Pons (tissue), 1 donor: ENCODE measurements at regions not wholly inside any gene's neighbourhood (a gene's known extent, or its start where the extent isn't known, plus 50 kb on each side); places are given as distances from the start of the nearest gene placed in this dataset.

ENCODE experiments used
- DNase-seq: peaks from one replicate; pipeline ENCODE4 v3.0.0-alpha.2; 2016; ENCODE audit warnings: low spot score

GRCh38 chr13:111925146-111925875, 141.6 kb upstream of the SOX1 start:
- DNase-seq, result no peak

DNA sequence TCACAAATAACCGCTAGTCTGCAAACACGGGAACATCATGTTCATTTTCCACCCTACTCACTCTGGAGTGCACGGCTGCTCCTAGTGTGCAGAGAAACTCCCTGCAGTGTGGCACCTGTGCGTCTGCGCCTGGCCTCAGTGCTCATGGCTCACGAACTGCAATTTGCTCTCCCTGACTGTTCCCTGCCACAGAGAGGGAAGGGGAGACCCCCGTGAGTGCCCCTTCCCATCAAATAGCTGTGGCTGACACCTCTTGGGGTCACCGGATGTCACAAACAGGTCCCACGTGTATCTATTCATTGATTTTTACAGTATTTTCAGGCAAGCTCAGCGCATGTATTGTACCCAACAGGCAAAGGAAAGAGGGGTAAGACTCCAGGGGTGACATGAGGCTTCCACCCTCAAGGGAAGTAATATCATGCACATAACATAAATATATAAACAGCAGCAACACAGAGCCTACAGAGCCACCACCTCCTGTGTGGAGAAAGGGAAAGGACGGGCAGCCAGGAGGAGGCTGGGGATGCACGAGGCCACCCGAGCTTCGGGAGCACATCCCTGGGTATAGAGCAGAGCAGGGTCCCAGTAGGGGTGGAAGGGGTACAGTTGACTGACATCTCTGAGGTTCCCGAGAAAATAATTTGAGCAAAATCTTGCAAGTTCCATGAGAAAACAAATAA, 140.3 kb upstream of the SOX1 start:
- DNase-seq, result no peak

DNA sequence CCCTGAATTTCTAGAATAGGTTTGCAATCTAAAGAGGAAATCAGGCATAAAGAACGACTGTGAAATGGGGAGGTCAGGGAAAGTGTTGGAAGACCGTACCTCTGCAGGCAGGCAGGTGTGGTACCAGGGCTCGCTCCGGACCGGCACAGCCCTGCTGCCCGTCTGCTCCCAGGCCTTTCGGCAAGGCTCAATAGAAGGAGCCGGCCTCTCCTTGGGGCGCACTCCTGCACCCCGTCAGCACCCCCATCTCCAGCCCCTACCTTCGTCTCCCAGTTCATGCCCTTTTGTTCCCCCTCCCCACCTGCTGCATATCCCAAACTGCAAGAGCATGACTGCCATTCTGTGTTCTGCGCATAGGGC, 139.8 kb upstream of the SOX1 start:
- no peak for DNase-seq

GRCh38 chr13:111929036-111929616, 137.8 kb upstream of the SOX1 start:
- no peak for DNase-seq

GRCh38 chr13:111936267-111936925, 130.6 kb upstream of the SOX1 start:
- DNase-seq, result no peak

DNA sequence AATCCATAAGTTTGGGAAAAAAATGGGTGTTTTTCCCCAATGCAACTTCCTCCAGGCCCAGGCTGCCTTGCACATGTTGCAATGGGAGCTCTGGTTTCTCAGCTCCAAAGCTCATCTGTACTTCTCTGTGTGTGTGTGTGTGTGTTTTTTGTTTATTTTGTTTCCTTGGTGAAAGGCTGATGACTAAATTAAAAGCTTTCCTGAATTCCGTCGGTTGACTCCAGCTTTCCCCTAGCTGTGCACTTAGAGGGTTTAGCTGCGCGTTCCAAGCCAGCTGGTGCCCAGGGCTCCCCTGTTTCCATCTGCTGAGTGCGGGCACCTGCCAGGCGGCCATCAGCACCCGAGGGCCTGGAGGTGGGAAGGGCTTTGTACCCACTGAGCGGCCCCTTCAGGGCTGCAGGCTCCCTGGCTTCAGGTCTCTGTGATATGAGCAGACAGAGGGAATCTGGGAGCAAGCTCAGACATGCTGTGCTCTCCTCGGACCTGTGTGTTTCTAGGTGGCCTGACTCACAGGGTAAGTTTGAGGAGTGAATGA, 129.1 kb upstream of the SOX1 start:
- DNase-seq, result no peak

DNA sequence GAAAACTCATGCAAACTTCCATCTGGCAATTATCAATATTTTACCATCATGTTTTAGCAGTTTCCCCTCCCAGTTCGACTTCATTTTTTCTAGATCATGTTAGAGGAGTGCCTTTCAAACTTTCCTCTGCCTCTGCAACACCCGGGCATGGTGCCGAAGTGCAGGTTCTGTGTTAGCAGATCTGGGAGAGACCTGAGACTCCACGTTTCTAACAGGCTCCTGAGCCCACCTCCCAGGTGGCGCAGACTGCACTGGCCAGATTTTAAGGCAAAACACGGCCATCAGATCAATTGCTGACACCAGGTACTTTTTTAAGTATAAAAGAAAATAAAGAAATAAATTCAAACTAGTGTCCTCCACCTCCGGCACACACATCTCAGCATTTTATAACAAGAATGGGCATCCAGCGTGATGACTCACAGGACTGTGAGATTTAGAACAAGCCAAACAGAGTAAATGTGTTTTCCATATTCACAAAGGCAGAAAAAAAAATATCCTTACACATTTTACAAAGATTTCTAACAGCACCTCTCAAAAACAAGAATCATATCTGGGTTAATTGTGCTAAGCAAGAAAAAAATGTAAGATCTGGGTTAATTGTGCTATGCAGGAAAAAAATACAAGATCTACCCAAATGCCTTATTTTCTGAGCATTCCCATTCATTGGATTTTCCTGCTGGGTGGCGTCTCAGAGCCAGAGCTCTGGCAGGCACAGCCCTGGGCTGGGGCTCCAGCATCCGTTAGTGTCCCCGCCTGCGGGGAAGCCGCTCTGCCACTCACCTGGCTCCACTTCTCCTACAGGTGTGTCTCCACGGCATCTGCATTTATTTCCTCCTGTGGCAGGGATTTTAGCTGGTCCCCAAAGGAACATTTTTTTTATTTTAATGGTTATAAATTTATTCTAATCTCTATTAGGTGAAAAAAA, 127.9 kb upstream of the SOX1 start:
- no peak for DNase-seq

GRCh38 chr13:111939666-111940278, 127.2 kb upstream of the SOX1 start:
- DNase-seq, result no peak

- no peak for DNase-seq
Measured at GRCh38 chr13:111940892-111941291, 126.1 kb upstream of the SOX1 start.

GRCh38 chr13:111941845-111942447, 125.0 kb upstream of the SOX1 start:
- DNase-seq, result no peak

DNA sequence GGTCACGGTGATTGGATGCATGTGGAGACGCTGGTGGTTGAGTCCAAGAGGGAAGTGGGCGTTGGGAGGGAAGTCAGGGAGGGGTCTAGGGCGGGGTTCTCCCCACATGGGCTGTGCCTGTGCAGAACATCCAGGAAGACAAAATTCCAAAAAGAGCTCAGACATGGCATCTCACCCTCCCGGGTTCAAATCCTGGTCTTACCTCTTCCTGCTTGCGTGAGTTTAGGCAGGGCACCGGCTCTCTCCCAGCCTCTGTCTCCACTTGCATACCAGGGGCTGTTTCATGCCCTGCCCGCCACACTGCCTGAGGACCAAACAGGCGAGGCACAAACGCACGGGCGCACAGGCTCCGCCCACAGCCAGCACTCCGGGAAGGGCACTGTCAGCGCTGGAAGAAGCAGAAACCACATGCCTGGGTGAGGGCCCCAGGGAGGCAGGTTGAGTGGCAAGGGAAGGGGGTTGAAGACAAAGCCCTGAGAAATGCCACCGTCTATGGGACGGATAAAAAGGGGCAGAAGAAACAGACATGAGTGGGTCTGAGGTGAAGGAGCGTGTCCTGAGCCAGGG, 123.6 kb upstream of the SOX1 start:
- DNase-seq, result no peak

- no peak for DNase-seq
Measured at GRCh38 chr13:111944171-111944583, 122.8 kb upstream of the SOX1 start.

- no peak for DNase-seq
Measured at GRCh38 chr13:111945086-111945485, 121.9 kb upstream of the SOX1 start.

GRCh38 chr13:111946214-111946613, 120.7 kb upstream of the SOX1 start:
- no peak for DNase-seq

DNA sequence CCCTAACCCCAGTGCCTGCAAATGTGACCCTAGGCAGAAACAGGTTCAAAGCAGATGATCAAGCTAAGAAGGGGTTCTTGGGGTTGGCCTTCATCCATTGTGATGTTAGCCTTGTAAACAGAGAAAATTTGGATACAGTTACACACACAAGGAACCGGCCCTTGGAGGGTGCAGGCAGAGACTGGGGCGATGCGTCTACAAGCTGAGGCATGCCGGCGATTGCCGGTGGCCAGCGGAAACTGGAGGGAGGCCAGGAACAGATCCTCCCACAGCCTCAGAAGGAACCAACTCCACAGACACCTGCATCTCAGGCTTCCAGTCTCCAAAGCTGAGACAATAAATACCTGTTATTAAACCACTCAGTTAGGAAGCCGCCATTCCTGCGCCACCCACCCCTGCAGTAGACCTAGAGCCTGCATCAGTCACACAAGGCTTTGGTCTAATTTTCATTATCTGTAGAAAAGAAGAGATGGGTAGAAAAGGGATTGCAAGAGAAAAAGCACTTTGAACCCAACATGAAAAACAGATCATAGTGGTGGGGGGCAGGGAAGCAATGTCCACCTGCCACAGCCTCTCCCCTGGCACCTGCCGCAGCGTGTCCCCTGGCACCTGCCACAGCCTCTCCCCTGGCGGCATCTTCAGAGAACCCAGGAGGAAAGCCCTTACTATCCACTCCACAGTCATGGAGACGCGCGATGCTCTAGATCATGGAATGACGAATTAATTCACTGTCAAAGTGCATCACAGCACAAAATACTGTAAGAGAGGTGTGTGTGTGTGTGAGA, 119.7 kb upstream of the SOX1 start:
- no peak for DNase-seq

- no peak for DNase-seq
Measured at GRCh38 chr13:111947876-111948275, 119.1 kb upstream of the SOX1 start.

DNA sequence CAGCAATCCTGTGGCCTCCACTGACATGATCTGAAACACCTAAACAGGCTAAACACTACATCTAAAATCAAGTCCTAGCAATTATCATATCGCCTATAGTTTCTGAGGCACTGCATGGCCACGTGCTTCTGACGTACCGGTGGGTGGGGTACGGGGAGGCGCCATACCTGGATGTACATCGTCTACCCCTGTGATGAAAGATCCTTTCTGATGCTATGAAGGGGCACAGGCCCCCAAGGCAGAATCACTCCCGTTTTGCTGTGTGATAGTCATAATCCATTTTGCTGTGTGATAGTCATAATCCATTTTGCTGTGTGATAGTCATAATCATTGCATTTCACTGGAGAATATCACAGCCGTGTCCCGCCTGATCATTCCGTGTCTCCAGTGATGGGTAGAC, 118.7 kb upstream of the SOX1 start:
- no peak for DNase-seq

- no peak for DNase-seq
Measured at GRCh38 chr13:111948811-111949210, 118.1 kb upstream of the SOX1 start.

DNA sequence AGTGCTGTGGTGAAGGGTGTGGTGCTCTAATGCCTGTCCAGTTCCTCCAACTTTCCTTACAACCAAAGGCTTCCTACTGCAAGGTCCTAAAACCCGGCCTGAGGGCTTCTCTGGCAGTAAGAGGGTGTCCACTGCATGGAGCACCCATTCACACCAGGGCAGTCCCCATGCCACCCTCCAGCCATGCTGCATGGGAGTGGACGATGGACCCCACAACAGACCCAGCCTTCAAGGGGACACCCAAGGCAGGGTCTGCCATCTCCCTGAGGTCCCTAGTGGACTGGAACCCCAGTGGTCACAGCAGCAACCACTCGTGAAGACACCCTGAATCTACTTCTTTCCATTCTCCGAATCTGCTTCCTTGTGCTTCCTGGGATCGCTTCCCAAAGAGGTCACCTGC, 117.6 kb upstream of the SOX1 start:
- no peak for DNase-seq

DNA sequence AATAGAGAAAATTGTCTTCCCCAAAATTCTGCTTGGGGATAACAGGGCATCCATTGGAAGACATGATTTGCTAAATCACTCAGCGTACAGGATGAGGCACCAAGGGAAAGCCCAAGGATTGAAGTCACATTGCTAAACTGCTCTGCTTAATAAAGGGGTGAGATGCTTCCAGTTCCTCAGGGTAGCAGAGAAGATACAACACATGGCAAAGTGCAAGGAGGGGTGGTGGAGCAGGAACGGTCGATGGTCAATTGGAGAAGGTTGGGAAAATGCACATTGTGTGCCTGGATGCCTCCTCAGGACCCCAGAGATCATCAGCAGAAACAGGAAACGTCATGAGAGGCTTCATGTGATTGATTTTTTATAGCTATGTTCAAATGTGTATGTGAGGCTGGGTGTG, 116.3 kb upstream of the SOX1 start:
- no peak for DNase-seq
